WTC11 (cell line): ENCODE measurements at regions not wholly inside any gene's neighbourhood (a gene's known extent, or its start where the extent isn't known, plus 50 kb on each side); places are given as distances from the start of the nearest gene placed in this dataset.

Experiments
- ATAC-seq: fragments of 200-7000 bp; cut with Tn5 transposase; 2 replicates; pipeline ENCODE4 v1.10.0; 2021; ENCODE audit warnings: mild to moderate bottlenecking, moderate library complexity
- CTCF ChIA-PET: fragments of 300-600 bp; sonication (Branson Sonifier 250); formaldehyde crosslinking; loops from one replicate; lab custom pipeline; 2021; ENCODE audit warnings: antibody characterized with exemption; lab: Charles Lee
- POLR2A ChIA-PET: fragments of 350-600 bp; sonication (Branson Sonifier 250); formaldehyde crosslinking; loops from one replicate; lab custom pipeline; 2021; ENCODE audit warnings: antibody characterized with exemption; lab: Charles Lee
- DNase-seq: peaks from one replicate; pipeline ENCODE4 v3.0.0; 2021; ENCODE audit warnings: low spot score
- H3K27ac Mint-ChIP-seq: 2 replicates; pipeline ENCODE4 v1.8.0; 2021; ENCODE audit warnings: mixed read lengths
- H3K27me3 Mint-ChIP-seq: 2 replicates; pipeline ENCODE4 v1.8.0; 2021; ENCODE audit warnings: low read depth, mild to moderate bottlenecking, moderate library complexity, mixed read lengths
- H3K36me3 Mint-ChIP-seq: 2 replicates; pipeline ENCODE4 v1.8.0; 2021; ENCODE audit warnings: mixed read lengths
- H3K4me1 Mint-ChIP-seq: 2 replicates; pipeline ENCODE4 v1.8.0; 2022; ENCODE audit warnings: mixed read lengths
- H3K4me3 Mint-ChIP-seq: 2 replicates; pipeline ENCODE4 v1.8.0; 2021; ENCODE audit warnings: mild to moderate bottlenecking, moderate library complexity, mixed read lengths
- H3K9me3 Mint-ChIP-seq: 2 replicates; pipeline ENCODE4 v1.8.0; 2021; ENCODE audit warnings: mixed read lengths
- CREB1 ChIP-seq: sonication (generic); formaldehyde crosslinking; IDR thresholded peaks from 2 replicates; pipeline ENCODE4 v1.8.0; 2023; ENCODE audit warnings: mild to moderate bottlenecking, missing genetic modification reagents
- ELF4 ChIP-seq: sonication (generic); formaldehyde crosslinking; IDR thresholded peaks from 2 replicates; pipeline ENCODE4 v1.8.1; 2022; ENCODE audit warnings: low read depth, mild to moderate bottlenecking, moderate library complexity, missing genetic modification reagents
- ETV6 ChIP-seq: sonication (generic); formaldehyde crosslinking; IDR thresholded peaks from 2 replicates; pipeline ENCODE4 v1.8.1; 2022; ENCODE audit warnings: mild to moderate bottlenecking, missing genetic modification reagents
- FOXJ3 ChIP-seq: sonication (generic); formaldehyde crosslinking; IDR thresholded peaks from 2 replicates; pipeline ENCODE4 v1.9.0; 2021; ENCODE audit warnings: missing genetic modification reagents, mild to moderate bottlenecking, borderline replicate concordance
- GRHL2 ChIP-seq: fragments of 250-450 bp; sonication (Bioruptor Pico); IDR thresholded peaks from 2 replicates; pipeline ENCODE4 v1.8.0; 2022; ENCODE audit warnings: mild to moderate bottlenecking, moderate library complexity; ENCODE audit not compliant: insufficient replicate concordance, severe bottlenecking
- JUN ChIP-seq: sonication (generic); formaldehyde crosslinking; IDR thresholded peaks from 2 replicates; pipeline ENCODE4 v1.8.0; 2023; ENCODE audit warnings: mild to moderate bottlenecking, missing genetic modification reagents
- NFATC4 ChIP-seq: fragments of 250-450 bp; sonication (Bioruptor Pico); IDR thresholded peaks from 2 replicates; pipeline ENCODE4 v1.9.0; 2021; ENCODE audit warnings: mild to moderate bottlenecking
- NR1H2 ChIP-seq: sonication (generic); formaldehyde crosslinking; IDR thresholded peaks from 2 replicates; pipeline ENCODE4 v1.9.0; 2021; ENCODE audit warnings: mild to moderate bottlenecking, moderate library complexity, missing genetic modification reagents
- NR2C2 ChIP-seq: sonication (generic); formaldehyde crosslinking; IDR thresholded peaks from 2 replicates; pipeline ENCODE4 v1.8.0; 2022; ENCODE audit warnings: mild to moderate bottlenecking, missing genetic modification reagents
- PRRX2 ChIP-seq: fragments of 250-450 bp; sonication (Bioruptor Pico); IDR thresholded peaks from 2 replicates; pipeline ENCODE4 v1.8.0; 2021; ENCODE audit warnings: mild to moderate bottlenecking
- SMAD3 ChIP-seq: sonication (generic); formaldehyde crosslinking; IDR thresholded peaks from 2 replicates; pipeline ENCODE4 v1.8.0; 2022; ENCODE audit warnings: missing genetic modification reagents, mild to moderate bottlenecking, borderline replicate concordance
- SOX15 ChIP-seq: fragments of 250-450 bp; sonication (Bioruptor Pico); IDR thresholded peaks from 2 replicates; pipeline ENCODE4 v1.9.0; 2021; ENCODE audit warnings: mild to moderate bottlenecking
- TP53 ChIP-seq: sonication (generic); formaldehyde crosslinking; IDR thresholded peaks from 2 replicates; pipeline ENCODE4 v1.8.1; 2023; ENCODE audit warnings: mild to moderate bottlenecking, missing genetic modification reagents
- TF ChIP-seq, protein P1 (sequence below): fragments of 250-450 bp; sonication (Bioruptor Pico); IDR thresholded peaks from 2 replicates; pipeline ENCODE4 v2.1.2; 2022; ENCODE audit warnings: mild to moderate bottlenecking, moderate library complexity
- TF ChIP-seq, protein P2 (sequence below): sonication (generic); formaldehyde crosslinking; IDR thresholded peaks from 2 replicates; pipeline ENCODE4 v1.8.1; 2023; ENCODE audit warnings: mild to moderate bottlenecking, missing genetic modification reagents
- TF ChIP-seq, protein P3 (sequence below): sonication (generic); formaldehyde crosslinking; conservative IDR thresholded peaks from 2 replicates; pipeline ENCODE4 v1.8.1; 2023; ENCODE audit warnings: mild to moderate bottlenecking, low read depth, missing genetic modification reagents, moderate library complexity
- TF ChIP-seq, protein P4 (sequence below): sonication (generic); formaldehyde crosslinking; IDR thresholded peaks from 2 replicates; pipeline ENCODE4 v1.8.0; 2023; ENCODE audit warnings: mild to moderate bottlenecking, missing genetic modification reagents
- TF ChIP-seq, protein P5 (sequence below): sonication (generic); formaldehyde crosslinking; IDR thresholded peaks from 2 replicates; pipeline ENCODE4 v1.8.1; 2023; ENCODE audit warnings: mild to moderate bottlenecking, missing genetic modification reagents
- TF ChIP-seq, protein P6 (sequence below): fragments of 250-450 bp; sonication (Bioruptor Pico); IDR thresholded peaks from 2 replicates; pipeline ENCODE4 v1.9.0; 2021; ENCODE audit warnings: mild to moderate bottlenecking, borderline replicate concordance

DNA sequence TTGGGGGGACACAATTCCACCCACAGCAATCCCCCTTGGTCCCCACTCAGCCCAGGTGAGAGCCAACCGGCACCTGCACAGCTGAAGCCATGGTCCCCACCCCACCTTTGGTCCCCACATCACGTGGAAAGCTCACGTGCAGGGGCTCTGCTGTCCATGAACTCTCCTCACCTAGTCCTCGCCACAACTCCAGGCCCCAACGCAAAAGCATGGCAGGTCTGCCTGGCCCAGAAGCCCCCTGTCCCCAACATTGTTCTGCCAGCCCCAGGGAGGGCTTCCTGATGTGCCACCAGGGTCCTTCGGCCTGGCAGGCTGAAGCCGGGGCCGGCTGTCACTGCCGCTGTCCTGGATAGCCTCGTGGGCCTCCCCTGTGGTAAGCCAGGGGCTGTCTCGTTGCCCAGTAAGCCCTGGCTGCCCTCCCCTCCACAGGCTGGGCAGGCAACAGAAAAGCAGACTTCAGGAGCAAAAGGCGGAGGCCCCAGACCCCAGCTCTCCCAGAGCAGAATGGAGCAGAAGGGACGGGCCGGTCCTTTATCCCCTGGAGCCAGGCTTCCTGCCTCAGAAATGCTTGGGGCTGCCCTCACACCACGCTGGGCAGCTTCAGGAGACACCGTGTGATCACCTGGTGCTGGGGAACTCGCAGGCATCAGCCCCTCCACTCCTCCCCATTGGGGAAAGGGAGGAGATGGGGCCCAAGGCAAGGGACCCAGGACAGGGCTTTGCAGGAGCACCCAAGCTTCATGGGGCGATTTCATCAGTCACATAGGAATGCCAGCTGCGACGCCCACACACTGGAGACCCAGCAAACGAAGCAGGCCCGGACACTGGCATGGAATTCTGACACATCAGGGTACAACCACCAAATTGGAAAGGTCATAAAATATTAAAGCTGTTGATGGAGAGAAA, 103.7 kb downstream of the ADRA2C start:
- DNase-seq, result peak; percentile 10
- ChIA-PET CTCF (interaction anchor here (0.6 to 3.3 kb wide), 5 partner anchors 11 to 86 kb away, joined by 3 to 26 read pairs (median 4); no protein-coding TSS in a partner anchor), POLR2A (interaction anchor here (0.6 to 0.7 kb wide), 2 partner anchors 404 to 895 kb away, joined by 3 to 7 read pairs; no protein-coding TSS in a partner anchor)
- TF ChIP-seq, protein P1, sequence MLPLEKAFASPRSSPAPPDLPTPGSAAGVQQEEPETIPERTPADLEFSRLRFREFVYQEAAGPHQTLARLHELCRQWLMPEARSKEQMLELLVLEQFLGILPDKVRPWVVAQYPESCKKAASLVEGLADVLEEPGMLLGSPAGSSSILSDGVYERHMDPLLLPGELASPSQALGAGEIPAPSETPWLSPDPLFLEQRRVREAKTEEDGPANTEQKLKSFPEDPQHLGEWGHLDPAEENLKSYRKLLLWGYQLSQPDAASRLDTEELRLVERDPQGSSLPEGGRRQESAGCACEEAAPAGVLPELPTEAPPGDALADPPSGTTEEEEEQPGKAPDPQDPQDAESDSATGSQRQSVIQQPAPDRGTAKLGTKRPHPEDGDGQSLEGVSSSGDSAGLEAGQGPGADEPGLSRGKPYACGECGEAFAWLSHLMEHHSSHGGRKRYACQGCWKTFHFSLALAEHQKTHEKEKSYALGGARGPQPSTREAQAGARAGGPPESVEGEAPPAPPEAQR (CRISPR knock-in tag), result no peak
- TF ChIP-seq, protein P2, sequence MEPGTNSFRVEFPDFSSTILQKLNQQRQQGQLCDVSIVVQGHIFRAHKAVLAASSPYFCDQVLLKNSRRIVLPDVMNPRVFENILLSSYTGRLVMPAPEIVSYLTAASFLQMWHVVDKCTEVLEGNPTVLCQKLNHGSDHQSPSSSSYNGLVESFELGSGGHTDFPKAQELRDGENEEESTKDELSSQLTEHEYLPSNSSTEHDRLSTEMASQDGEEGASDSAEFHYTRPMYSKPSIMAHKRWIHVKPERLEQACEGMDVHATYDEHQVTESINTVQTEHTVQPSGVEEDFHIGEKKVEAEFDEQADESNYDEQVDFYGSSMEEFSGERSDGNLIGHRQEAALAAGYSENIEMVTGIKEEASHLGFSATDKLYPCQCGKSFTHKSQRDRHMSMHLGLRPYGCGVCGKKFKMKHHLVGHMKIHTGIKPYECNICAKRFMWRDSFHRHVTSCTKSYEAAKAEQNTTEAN, result no peak
- TF ChIP-seq NR2C2 (CRISPR knock-in tag) (no peak), ETV6 (CRISPR knock-in tag) (no peak), ELF4 (CRISPR knock-in tag) (no peak), SOX15 (CRISPR knock-in tag) (no peak), SMAD3 (CRISPR knock-in tag) (no peak), JUN (CRISPR knock-in tag) (no peak), NFATC4 (no peak), GRHL2 (CRISPR knock-in tag) (no peak), PRRX2 (no peak), NR1H2 (CRISPR knock-in tag) (no peak), TP53 (CRISPR knock-in tag) (no peak), FOXJ3 (CRISPR knock-in tag) (no peak), CREB1 (no peak)
- TF ChIP-seq, protein P3, sequence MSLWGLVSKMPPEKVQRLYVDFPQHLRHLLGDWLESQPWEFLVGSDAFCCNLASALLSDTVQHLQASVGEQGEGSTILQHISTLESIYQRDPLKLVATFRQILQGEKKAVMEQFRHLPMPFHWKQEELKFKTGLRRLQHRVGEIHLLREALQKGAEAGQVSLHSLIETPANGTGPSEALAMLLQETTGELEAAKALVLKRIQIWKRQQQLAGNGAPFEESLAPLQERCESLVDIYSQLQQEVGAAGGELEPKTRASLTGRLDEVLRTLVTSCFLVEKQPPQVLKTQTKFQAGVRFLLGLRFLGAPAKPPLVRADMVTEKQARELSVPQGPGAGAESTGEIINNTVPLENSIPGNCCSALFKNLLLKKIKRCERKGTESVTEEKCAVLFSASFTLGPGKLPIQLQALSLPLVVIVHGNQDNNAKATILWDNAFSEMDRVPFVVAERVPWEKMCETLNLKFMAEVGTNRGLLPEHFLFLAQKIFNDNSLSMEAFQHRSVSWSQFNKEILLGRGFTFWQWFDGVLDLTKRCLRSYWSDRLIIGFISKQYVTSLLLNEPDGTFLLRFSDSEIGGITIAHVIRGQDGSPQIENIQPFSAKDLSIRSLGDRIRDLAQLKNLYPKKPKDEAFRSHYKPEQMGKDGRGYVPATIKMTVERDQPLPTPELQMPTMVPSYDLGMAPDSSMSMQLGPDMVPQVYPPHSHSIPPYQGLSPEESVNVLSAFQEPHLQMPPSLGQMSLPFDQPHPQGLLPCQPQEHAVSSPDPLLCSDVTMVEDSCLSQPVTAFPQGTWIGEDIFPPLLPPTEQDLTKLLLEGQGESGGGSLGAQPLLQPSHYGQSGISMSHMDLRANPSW, result no peak
- TF ChIP-seq, protein P4, sequence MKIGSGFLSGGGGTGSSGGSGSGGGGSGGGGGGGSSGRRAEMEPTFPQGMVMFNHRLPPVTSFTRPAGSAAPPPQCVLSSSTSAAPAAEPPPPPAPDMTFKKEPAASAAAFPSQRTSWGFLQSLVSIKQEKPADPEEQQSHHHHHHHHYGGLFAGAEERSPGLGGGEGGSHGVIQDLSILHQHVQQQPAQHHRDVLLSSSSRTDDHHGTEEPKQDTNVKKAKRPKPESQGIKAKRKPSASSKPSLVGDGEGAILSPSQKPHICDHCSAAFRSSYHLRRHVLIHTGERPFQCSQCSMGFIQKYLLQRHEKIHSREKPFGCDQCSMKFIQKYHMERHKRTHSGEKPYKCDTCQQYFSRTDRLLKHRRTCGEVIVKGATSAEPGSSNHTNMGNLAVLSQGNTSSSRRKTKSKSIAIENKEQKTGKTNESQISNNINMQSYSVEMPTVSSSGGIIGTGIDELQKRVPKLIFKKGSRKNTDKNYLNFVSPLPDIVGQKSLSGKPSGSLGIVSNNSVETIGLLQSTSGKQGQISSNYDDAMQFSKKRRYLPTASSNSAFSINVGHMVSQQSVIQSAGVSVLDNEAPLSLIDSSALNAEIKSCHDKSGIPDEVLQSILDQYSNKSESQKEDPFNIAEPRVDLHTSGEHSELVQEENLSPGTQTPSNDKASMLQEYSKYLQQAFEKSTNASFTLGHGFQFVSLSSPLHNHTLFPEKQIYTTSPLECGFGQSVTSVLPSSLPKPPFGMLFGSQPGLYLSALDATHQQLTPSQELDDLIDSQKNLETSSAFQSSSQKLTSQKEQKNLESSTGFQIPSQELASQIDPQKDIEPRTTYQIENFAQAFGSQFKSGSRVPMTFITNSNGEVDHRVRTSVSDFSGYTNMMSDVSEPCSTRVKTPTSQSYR (CRISPR knock-in tag), result no peak
- TF ChIP-seq, protein P5, sequence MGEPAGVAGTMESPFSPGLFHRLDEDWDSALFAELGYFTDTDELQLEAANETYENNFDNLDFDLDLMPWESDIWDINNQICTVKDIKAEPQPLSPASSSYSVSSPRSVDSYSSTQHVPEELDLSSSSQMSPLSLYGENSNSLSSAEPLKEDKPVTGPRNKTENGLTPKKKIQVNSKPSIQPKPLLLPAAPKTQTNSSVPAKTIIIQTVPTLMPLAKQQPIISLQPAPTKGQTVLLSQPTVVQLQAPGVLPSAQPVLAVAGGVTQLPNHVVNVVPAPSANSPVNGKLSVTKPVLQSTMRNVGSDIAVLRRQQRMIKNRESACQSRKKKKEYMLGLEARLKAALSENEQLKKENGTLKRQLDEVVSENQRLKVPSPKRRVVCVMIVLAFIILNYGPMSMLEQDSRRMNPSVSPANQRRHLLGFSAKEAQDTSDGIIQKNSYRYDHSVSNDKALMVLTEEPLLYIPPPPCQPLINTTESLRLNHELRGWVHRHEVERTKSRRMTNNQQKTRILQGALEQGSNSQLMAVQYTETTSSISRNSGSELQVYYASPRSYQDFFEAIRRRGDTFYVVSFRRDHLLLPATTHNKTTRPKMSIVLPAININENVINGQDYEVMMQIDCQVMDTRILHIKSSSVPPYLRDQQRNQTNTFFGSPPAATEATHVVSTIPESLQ (CRISPR knock-in tag), result no peak
- TF ChIP-seq, protein P6, sequence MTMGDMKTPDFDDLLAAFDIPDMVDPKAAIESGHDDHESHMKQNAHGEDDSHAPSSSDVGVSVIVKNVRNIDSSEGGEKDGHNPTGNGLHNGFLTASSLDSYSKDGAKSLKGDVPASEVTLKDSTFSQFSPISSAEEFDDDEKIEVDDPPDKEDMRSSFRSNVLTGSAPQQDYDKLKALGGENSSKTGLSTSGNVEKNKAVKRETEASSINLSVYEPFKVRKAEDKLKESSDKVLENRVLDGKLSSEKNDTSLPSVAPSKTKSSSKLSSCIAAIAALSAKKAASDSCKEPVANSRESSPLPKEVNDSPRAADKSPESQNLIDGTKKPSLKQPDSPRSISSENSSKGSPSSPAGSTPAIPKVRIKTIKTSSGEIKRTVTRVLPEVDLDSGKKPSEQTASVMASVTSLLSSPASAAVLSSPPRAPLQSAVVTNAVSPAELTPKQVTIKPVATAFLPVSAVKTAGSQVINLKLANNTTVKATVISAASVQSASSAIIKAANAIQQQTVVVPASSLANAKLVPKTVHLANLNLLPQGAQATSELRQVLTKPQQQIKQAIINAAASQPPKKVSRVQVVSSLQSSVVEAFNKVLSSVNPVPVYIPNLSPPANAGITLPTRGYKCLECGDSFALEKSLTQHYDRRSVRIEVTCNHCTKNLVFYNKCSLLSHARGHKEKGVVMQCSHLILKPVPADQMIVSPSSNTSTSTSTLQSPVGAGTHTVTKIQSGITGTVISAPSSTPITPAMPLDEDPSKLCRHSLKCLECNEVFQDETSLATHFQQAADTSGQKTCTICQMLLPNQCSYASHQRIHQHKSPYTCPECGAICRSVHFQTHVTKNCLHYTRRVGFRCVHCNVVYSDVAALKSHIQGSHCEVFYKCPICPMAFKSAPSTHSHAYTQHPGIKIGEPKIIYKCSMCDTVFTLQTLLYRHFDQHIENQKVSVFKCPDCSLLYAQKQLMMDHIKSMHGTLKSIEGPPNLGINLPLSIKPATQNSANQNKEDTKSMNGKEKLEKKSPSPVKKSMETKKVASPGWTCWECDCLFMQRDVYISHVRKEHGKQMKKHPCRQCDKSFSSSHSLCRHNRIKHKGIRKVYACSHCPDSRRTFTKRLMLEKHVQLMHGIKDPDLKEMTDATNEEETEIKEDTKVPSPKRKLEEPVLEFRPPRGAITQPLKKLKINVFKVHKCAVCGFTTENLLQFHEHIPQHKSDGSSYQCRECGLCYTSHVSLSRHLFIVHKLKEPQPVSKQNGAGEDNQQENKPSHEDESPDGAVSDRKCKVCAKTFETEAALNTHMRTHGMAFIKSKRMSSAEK, result no peak
- Mint-ChIP-seq H3K9me3 (peaks cover 13% of the 10 kb centered on the region), H3K27ac (no peak overlapping the region), H3K4me3 (peak overlapping the region; percentile 35), H3K4me1 (peaks cover 25% of the 10 kb centered on the region), H3K36me3 (peaks cover 7% of the 10 kb centered on the region), H3K27me3 (peaks cover 32% of the 10 kb centered on the region)
- no peak for ATAC-seq
